IMR-90 (cell line): ENCODE measurements at regions not wholly inside any gene's neighbourhood (a gene's known extent, or its start where the extent isn't known, plus 50 kb on each side); places are given as distances from the start of the nearest gene placed in this dataset.

ENCODE experiments used
- ATAC-seq: fragments of 200-7000 bp; cut with Tn5 transposase; 2 replicates; pipeline ENCODE4 v1.9.1; 2020; ENCODE audit warnings: low read depth, mild to moderate bottlenecking, moderate library complexity
- BruUV-seq: library from RNA; stranded (reverse); fragments of 400-500 nt; replicated peaks from 2 replicates; lab custom pipeline; 2021; lab: Mats Ljungman, UMichigan
- CTCF ChIA-PET: fragments of 300-600 bp; formaldehyde crosslinking; extraction: SDS; loops from one replicate; lab custom pipeline; 2021; ENCODE audit warnings: antibody characterized with exemption; lab: Yijun Ruan, JAX
- POLR2A ChIA-PET: fragments of 300-600 bp; sonication (Branson Sonifier 250); formaldehyde crosslinking; loops from one replicate; lab custom pipeline; 2022; ENCODE audit warnings: antibody characterized with exemption; ENCODE audit not compliant: unreplicated experiment; lab: Charles Lee
- DNase-seq: peaks from one replicate; pipeline ENCODE4 v3.0.0; 2013
- H2AFZ ChIP-seq: replicated peaks from 2 replicates; pipeline ENCODE3; 2013; ENCODE audit warnings: low read length, mild to moderate bottlenecking; ENCODE audit not compliant: poor library complexity
- H2AK5ac ChIP-seq: 2 replicates; pipeline ENCODE4 v1.6.1; 2013; ENCODE audit warnings: low read depth, low read length, inconsistent platforms
- H2AK9ac ChIP-seq: replicated peaks from 2 replicates; pipeline ENCODE3; 2013; ENCODE audit warnings: mild to moderate bottlenecking, low read depth, low read length, moderate library complexity; ENCODE audit not compliant: poor library complexity
- H2BK120ac ChIP-seq: 2 replicates; pipeline ENCODE4 v1.6.1; 2013; ENCODE audit warnings: low read depth, low read length, inconsistent platforms
- H2BK15ac ChIP-seq: 3 replicates; pipeline ENCODE4 v1.6.1; 2013; ENCODE audit warnings: low read depth, low read length, inconsistent platforms
- H2BK20ac ChIP-seq: 2 replicates; pipeline ENCODE4 v1.6.1; 2013; ENCODE audit warnings: low read depth, mild to moderate bottlenecking, inconsistent platforms, low read length, moderate library complexity
- H2BK5ac ChIP-seq: 2 replicates; pipeline ENCODE4 v1.6.1; 2013; ENCODE audit warnings: mild to moderate bottlenecking, low read depth, low read length, inconsistent platforms; ENCODE audit not compliant: poor library complexity, severe bottlenecking
- H3K14ac ChIP-seq: replicated peaks from 2 replicates; pipeline ENCODE4 v1.6.1; 2013; ENCODE audit warnings: low read depth, low read length, inconsistent platforms
- H3K18ac ChIP-seq: 2 replicates; pipeline ENCODE4 v1.6.1; 2013; ENCODE audit warnings: low read depth, low read length, control low read depth
- H3K23ac ChIP-seq: 2 replicates; pipeline ENCODE4 v1.6.1; 2013; ENCODE audit warnings: low read depth, low read length, inconsistent platforms
- H3K27ac ChIP-seq: 2 replicates; pipeline ENCODE4 v1.5.1; 2013; ENCODE audit warnings: mild to moderate bottlenecking, control low read depth, low read length; ENCODE audit not compliant: insufficient read depth
- H3K27me3 ChIP-seq: 2 replicates; pipeline ENCODE4 v1.6.1; 2013; ENCODE audit warnings: low read length; ENCODE audit not compliant: control insufficient read depth, insufficient read depth
- H3K36me3 ChIP-seq: 2 replicates; pipeline ENCODE4 v1.6.1; 2013; ENCODE audit warnings: low read length, mixed read lengths; ENCODE audit not compliant: control insufficient read depth, insufficient read depth
- H3K4ac ChIP-seq: 2 replicates; pipeline ENCODE4 v1.6.1; 2013; ENCODE audit warnings: low read depth, low read length, inconsistent platforms
- H3K4me1 ChIP-seq: 2 replicates; pipeline ENCODE4 v1.6.1; 2013; ENCODE audit warnings: low read length, mixed read lengths; ENCODE audit not compliant: control insufficient read depth, insufficient read depth
- H3K4me2 ChIP-seq: 2 replicates; pipeline ENCODE4 v1.6.1; 2013; ENCODE audit warnings: low read depth, mild to moderate bottlenecking, control low read depth, low read length, moderate library complexity
- H3K4me3 ChIP-seq: 2 replicates; pipeline ENCODE4 v1.5.1; 2013; ENCODE audit warnings: low read depth, mild to moderate bottlenecking, control low read depth, low read length, moderate library complexity; ENCODE audit not compliant: insufficient read depth
- H3K56ac ChIP-seq: 2 replicates; pipeline ENCODE4 v1.6.1; 2013; ENCODE audit warnings: low read length, inconsistent platforms; ENCODE audit not compliant: insufficient read depth; ENCODE audit errors: extremely low read depth
- H3K79me1 ChIP-seq, 2 experiments: 2 replicates each; pipeline ENCODE4 v1.6.1; 2013; ENCODE audit warnings: low read length in 2 of 2, inconsistent platforms in 1 of 2, low read depth in 1 of 2
- H3K9ac ChIP-seq: 2 replicates; pipeline ENCODE4 v1.6.1; 2013; ENCODE audit warnings: low read depth, low read length, control low read depth
- H3K9me1 ChIP-seq: 2 replicates; pipeline ENCODE4 v1.6.1; 2013; ENCODE audit warnings: low read length, inconsistent platforms; ENCODE audit not compliant: insufficient read depth
- H3K9me3 ChIP-seq: 2 replicates; pipeline ENCODE4 v1.6.1; 2013; ENCODE audit warnings: low read length; ENCODE audit not compliant: control insufficient read depth, insufficient read depth
- H4K20me1 ChIP-seq: 2 replicates; pipeline ENCODE4 v1.6.1; 2013; ENCODE audit warnings: low read length, inconsistent platforms; ENCODE audit not compliant: insufficient read depth
- H4K5ac ChIP-seq: 2 replicates; pipeline ENCODE4 v1.6.1; 2013; ENCODE audit warnings: mild to moderate bottlenecking, low read depth, low read length, control low read depth
- H4K8ac ChIP-seq, 2 experiments: 2 replicates each; pipeline ENCODE4 v1.6.1; 2013; ENCODE audit warnings: low read depth in 2 of 2, low read length in 2 of 2, control low read depth in 1 of 2, inconsistent platforms in 1 of 2
- H4K91ac ChIP-seq: 2 replicates; pipeline ENCODE4 v1.6.1; 2013; ENCODE audit warnings: low read depth, low read length, inconsistent platforms; ENCODE audit not compliant: insufficient read depth
- BHLHE40 ChIP-seq: fragments of 150-350 bp; IDR thresholded peaks from 2 replicates; pipeline ENCODE4 v1.6.1; 2016; ENCODE audit warnings: mild to moderate bottlenecking, low read depth, low read length
- CEBPB ChIP-seq: IDR thresholded peaks from 2 replicates; pipeline ENCODE4 v1.6.1; 2012; ENCODE audit warnings: low read depth, low read length, improper control_type of control experiment
- CHD1 ChIP-seq: IDR thresholded peaks from 2 replicates; pipeline ENCODE4 v1.6.1; 2012; ENCODE audit warnings: low read depth, low read length, improper control_type of control experiment
- CTCF ChIP-seq: conservative IDR thresholded peaks from 2 replicates; pipeline ENCODE4 v1.5.1; 2012; ENCODE audit warnings: mild to moderate bottlenecking, low read depth, low read length, improper control_type of control experiment
- ELK1 ChIP-seq: fragments of 150-350 bp; IDR thresholded peaks from 2 replicates; pipeline ENCODE4 v1.6.1; 2016; ENCODE audit warnings: low read depth, mild to moderate bottlenecking, low read length, moderate library complexity, borderline replicate concordance
- FOS ChIP-seq: fragments of 150-350 bp; IDR thresholded peaks from 2 replicates; pipeline ENCODE4 v1.6.1; 2016; ENCODE audit warnings: low read depth, low read length
- MAFK ChIP-seq: IDR thresholded peaks from 2 replicates; pipeline ENCODE4 v1.6.1; 2012; ENCODE audit warnings: low read depth, low read length, improper control_type of control experiment
- MAZ ChIP-seq: IDR thresholded peaks from 2 replicates; pipeline ENCODE4 v1.6.1; 2012; ENCODE audit warnings: low read depth, mild to moderate bottlenecking, low read length, improper control_type of control experiment, moderate library complexity, borderline replicate concordance
- MXI1 ChIP-seq: IDR thresholded peaks from 2 replicates; pipeline ENCODE4 v1.6.1; 2012; ENCODE audit warnings: low read depth, mild to moderate bottlenecking, low read length, moderate library complexity, borderline replicate concordance
- NFE2L2 ChIP-seq: fragments of 150-350 bp; IDR thresholded peaks from 2 replicates; pipeline ENCODE4 v1.6.1; 2016; ENCODE audit warnings: low read depth, mild to moderate bottlenecking, low read length
- POLR2A ChIP-seq: IDR thresholded peaks from 2 replicates; pipeline ENCODE4 v1.6.1; 2012; ENCODE audit warnings: mild to moderate bottlenecking, low read depth, low read length
- RAD21 ChIP-seq: IDR thresholded peaks from 2 replicates; pipeline ENCODE4 v1.6.1; 2012; ENCODE audit warnings: low read length, improper control_type of control experiment
- RCOR1 ChIP-seq: IDR thresholded peaks from 2 replicates; pipeline ENCODE4 v1.6.1; 2012; ENCODE audit warnings: mild to moderate bottlenecking, low read length, improper control_type of control experiment; ENCODE audit not compliant: insufficient replicate concordance
- RFX5 ChIP-seq: IDR thresholded peaks from 2 replicates; pipeline ENCODE4 v1.8.0; 2012; ENCODE audit warnings: low read depth, mild to moderate bottlenecking, low read length, moderate library complexity
- SMC3 ChIP-seq: fragments of 150-350 bp; IDR thresholded peaks from 2 replicates; pipeline ENCODE4 v1.6.1; 2016; ENCODE audit warnings: low read depth, mild to moderate bottlenecking, antibody characterized with exemption, low read length, moderate library complexity
- WGBS, 2 experiments: methylation state at CpG; one replicate each; pipeline versions ENCODE4 v1.1.5 to v1.1.7; 2013; ENCODE audit warnings: missing lambda C conversion rate in 2 of 2; ENCODE audit not compliant: insufficient read length in 1 of 2; ENCODE audit errors: extremely low coverage in 2 of 2; 5-methylcytosine and 5-hydroxymethylcytosine counted together
- dilution Hi-C: fragments of 300-500 bp; cut with HindIII; formaldehyde crosslinking; loops from one replicate; pipeline ENCODE4 v1.14.3; 2018; ENCODE audit warnings: low sequenced_read_pairs; ENCODE audit not compliant: unreplicated experiment
- in situ Hi-C: fragments of 300-500 bp; cut with MboI; formaldehyde crosslinking; loops from 3 replicates; pipeline ENCODE4 v1.14.3; 2019; ENCODE audit warnings: low sequenced_read_pairs, inconsistent platforms, mixed read lengths
- intact Hi-C: fragments of 100-400 bp; cut with micrococcal nuclease; formaldehyde crosslinking; loops from 2 replicates; pipeline ENCODE4 v1.10.0; 2022
- TF ChIP-seq, protein P1 (sequence below): fragments of 150-350 bp; IDR thresholded peaks from 2 replicates; pipeline ENCODE4 v1.6.1; 2017; ENCODE audit warnings: mild to moderate bottlenecking, antibody characterized with exemption, low read length, low read depth

DNA sequence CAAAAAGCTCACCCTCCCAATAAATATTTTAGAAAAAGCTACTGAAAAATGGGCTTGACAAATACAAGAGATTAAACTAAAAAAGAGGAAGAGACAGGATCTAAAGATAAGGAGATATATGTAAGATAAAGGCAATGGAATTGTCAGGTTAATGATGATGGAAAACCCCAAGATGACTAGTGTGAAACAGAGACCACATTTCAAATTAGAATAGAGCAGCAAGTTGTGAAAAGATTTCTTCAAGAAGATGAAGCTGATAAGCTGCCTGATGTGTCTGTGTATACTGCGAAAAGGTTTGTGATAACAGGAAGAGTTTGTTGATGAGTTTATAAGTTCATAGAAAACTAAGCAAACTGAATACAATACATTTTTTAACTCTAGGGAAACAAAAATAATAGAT is 840.1 kb upstream of the SLITRK5 start:
- in situ Hi-C loops, result no loop called here
- BruUV-seq, result no TSS peak
- intact Hi-C loops, result no loop called here
- dilution Hi-C loops, result no loop called here
- Histone ChIP-seq H2BK5ac (no peak overlapping the region), H3K4me3 (no peak overlapping the region), H2BK120ac (no peak overlapping the region), H3K79me1 (no peaks in the 10 kb centered on the region), H3K4me1 (no peaks in the 10 kb centered on the region), H3K27me3 (no peaks in the 10 kb centered on the region), H2AFZ (no peak overlapping the region), H3K23ac (no peak overlapping the region), H3K36me3 (no peaks in the 10 kb centered on the region), H4K20me1 (no peaks in the 10 kb centered on the region), H2BK20ac (no peak overlapping the region), H3K9me3 (no peaks in the 10 kb centered on the region), H2AK9ac (no peak overlapping the region), H3K4ac (no peak overlapping the region), H3K9ac (no peak overlapping the region), H2AK5ac (no peak overlapping the region), H3K18ac (no peak overlapping the region), H3K9me1 (no peaks in the 10 kb centered on the region), H4K8ac (no peak overlapping the region), H3K27ac (no peak overlapping the region), H4K5ac (no peak overlapping the region), H3K14ac (no peak overlapping the region), H3K56ac (no peak overlapping the region), H3K4me2 (no peak overlapping the region), H2BK15ac (no peak overlapping the region), H4K91ac (no peak overlapping the region)
- DNase-seq (no peak), ATAC-seq (no peak)
- ChIA-PET CTCF (no interaction called here), POLR2A (no interaction called here)
- no peak for TF ChIP-seq ELK1
- TF ChIP-seq SMC3, result no peak
- TF ChIP-seq CEBPB, result no peak
- no peak for TF ChIP-seq RAD21
- no peak for TF ChIP-seq MAZ
- no peak for TF ChIP-seq BHLHE40
- no peak for TF ChIP-seq NFE2L2
- TF ChIP-seq RFX5, result no peak
- no peak for TF ChIP-seq CTCF
- TF ChIP-seq CHD1, result no peak
- TF ChIP-seq MAFK, result no peak
- TF ChIP-seq MXI1, result no peak
- no peak for TF ChIP-seq RCOR1
- TF ChIP-seq FOS, result no peak
- TF ChIP-seq, protein P1, sequence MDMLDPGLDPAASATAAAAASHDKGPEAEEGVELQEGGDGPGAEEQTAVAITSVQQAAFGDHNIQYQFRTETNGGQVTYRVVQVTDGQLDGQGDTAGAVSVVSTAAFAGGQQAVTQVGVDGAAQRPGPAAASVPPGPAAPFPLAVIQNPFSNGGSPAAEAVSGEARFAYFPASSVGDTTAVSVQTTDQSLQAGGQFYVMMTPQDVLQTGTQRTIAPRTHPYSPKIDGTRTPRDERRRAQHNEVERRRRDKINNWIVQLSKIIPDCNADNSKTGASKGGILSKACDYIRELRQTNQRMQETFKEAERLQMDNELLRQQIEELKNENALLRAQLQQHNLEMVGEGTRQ, result no peak
- TF ChIP-seq POLR2A, result no peak
- WGBS, 2 experiments, result no CpG with 5 or more reads among the region's 1 CpG
